ENCODE measurements at regions not wholly inside any gene's neighbourhood (a gene's known extent, or its start where the extent isn't known, plus 50 kb on each side); places are given as distances from the start of the nearest gene placed in this dataset.

GRCh38 chr6:1495344-1495743, 106.0 kb downstream of the FOXF2 start:
- H3K4me3 Mint-ChIP-seq (ENCODE audit: unreplicated experiment): no peak overlapping the region
- BruUV-seq (replicated peaks): no TSS peak
- POLR2A ChIA-PET: no interaction called here
- H3K27ac Mint-ChIP-seq (ENCODE audit: low read depth, unreplicated experiment): no peak overlapping the region
- no peaks in the 10 kb centered on the region for H3K4me1 Mint-ChIP-seq (ENCODE audit: insufficient read depth, unreplicated experiment)
- intact Hi-C loops (cut with micrococcal nuclease): no loop called here
- no peak for DNase-seq (ENCODE audit: unreplicated experiment)
- H3K36me3 Mint-ChIP-seq (ENCODE audit: insufficient read depth, unreplicated experiment): no peaks in the 10 kb centered on the region
- H3K9me3 Mint-ChIP-seq (ENCODE audit: unreplicated experiment): peaks cover 8% of the 10 kb centered on the region
- TF ChIP-seq CTCF (IDR thresholded peaks at IDR 0.05; ENCODE audit: unreplicated experiment): no peak
- H3K27me3 Mint-ChIP-seq (ENCODE audit: insufficient read depth, unreplicated experiment): no peaks in the 10 kb centered on the region
- CTCF ChIA-PET: no interaction called here

GRCh38 chr6:1496092-1496491, 106.7 kb downstream of the FOXF2 start:
- intact Hi-C loops (cut with micrococcal nuclease): no loop called here
- ChIA-PET POLR2A (no interaction called here), CTCF (no interaction called here)
- Mint-ChIP-seq H3K36me3 (ENCODE audit: insufficient read depth, unreplicated experiment) (no peaks in the 10 kb centered on the region), H3K4me3 (ENCODE audit: unreplicated experiment) (no peak overlapping the region), H3K9me3 (ENCODE audit: unreplicated experiment) (peaks cover 8% of the 10 kb centered on the region), H3K27me3 (ENCODE audit: insufficient read depth, unreplicated experiment) (no peaks in the 10 kb centered on the region), H3K27ac (ENCODE audit: low read depth, unreplicated experiment) (no peak overlapping the region), H3K4me1 (ENCODE audit: insufficient read depth, unreplicated experiment) (no peaks in the 10 kb centered on the region)
- DNase-seq (ENCODE audit: unreplicated experiment): no peak
- no peak for TF ChIP-seq CTCF (IDR thresholded peaks at IDR 0.05; ENCODE audit: unreplicated experiment)
- no TSS peak for BruUV-seq (replicated peaks)

- CTCF ChIA-PET: interaction anchor here (0.9 kb wide), 1 partner anchor 12 kb away, joined by 4 read pairs; no protein-coding TSS in a partner anchor
- Mint-ChIP-seq H3K4me1 (ENCODE audit: insufficient read depth, unreplicated experiment) (no peaks in the 10 kb centered on the region), H3K27me3 (ENCODE audit: insufficient read depth, unreplicated experiment) (no peaks in the 10 kb centered on the region), H3K9me3 (ENCODE audit: unreplicated experiment) (peaks cover 8% of the 10 kb centered on the region), H3K4me3 (ENCODE audit: unreplicated experiment) (no peak overlapping the region), H3K36me3 (ENCODE audit: insufficient read depth, unreplicated experiment) (no peaks in the 10 kb centered on the region), H3K27ac (ENCODE audit: low read depth, unreplicated experiment) (no peak overlapping the region)
- TF ChIP-seq CTCF (IDR thresholded peaks at IDR 0.05; ENCODE audit: unreplicated experiment): no peak
- POLR2A ChIA-PET: interaction anchor here (0.6 kb wide), 1 partner anchor 101 kb away, joined by 4 read pairs; no protein-coding TSS in a partner anchor
- BruUV-seq (replicated peaks): no TSS peak
- no peak for DNase-seq (ENCODE audit: unreplicated experiment)
- intact Hi-C loops (cut with micrococcal nuclease): no loop called here
Measured at GRCh38 chr6:1496836-1497760, 107.7 kb downstream of the FOXF2 start.

DNA sequence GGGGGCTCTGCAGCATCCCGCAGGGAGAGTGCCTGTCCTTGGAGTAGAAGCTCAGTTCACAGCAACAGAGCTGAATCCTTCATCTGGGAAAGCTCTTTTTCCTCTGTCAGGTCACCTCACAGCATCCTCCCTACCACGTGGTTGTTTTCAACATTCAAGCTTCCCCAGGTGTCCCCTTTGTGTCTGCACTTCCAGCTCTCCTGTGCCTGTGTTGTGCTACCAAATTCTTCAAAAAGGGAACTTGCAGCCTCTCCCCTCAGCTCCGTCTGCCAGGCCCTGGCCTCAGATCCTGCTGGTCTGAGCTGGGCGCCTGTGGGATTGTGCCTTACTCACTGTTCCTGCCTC, 108.4 kb downstream of the FOXF2 start:
- intact Hi-C loops (cut with micrococcal nuclease): no loop called here
- H3K4me1 Mint-ChIP-seq (ENCODE audit: insufficient read depth, unreplicated experiment): no peaks in the 10 kb centered on the region
- CTCF ChIA-PET: interaction anchor here (0.9 kb wide), 1 partner anchor 11 kb away, joined by 4 read pairs; no protein-coding TSS in a partner anchor
- peaks cover 8% of the 10 kb centered on the region for H3K9me3 Mint-ChIP-seq (ENCODE audit: unreplicated experiment)
- no peak for DNase-seq (ENCODE audit: unreplicated experiment)
- no peaks in the 10 kb centered on the region for H3K27me3 Mint-ChIP-seq (ENCODE audit: insufficient read depth, unreplicated experiment)
- TF ChIP-seq CTCF (IDR thresholded peaks at IDR 0.05; ENCODE audit: unreplicated experiment): no peak
- H3K36me3 Mint-ChIP-seq (ENCODE audit: insufficient read depth, unreplicated experiment): no peaks in the 10 kb centered on the region
- BruUV-seq (replicated peaks): no TSS peak
- no peak overlapping the region for H3K27ac Mint-ChIP-seq (ENCODE audit: low read depth, unreplicated experiment)
- POLR2A ChIA-PET: interaction anchor here (0.6 kb wide), 1 partner anchor 102 kb away, joined by 4 read pairs; no protein-coding TSS in a partner anchor
- H3K4me3 Mint-ChIP-seq (ENCODE audit: unreplicated experiment): no peak overlapping the region
